Panc1 (cell line): ENCODE measurements at regions not wholly inside any gene's neighbourhood (a gene's known extent, or its start where the extent isn't known, plus 50 kb on each side); places are given as distances from the start of the nearest gene placed in this dataset.

ENCODE experiments used
- CTCF ChIP-seq: fragments of 450-650 bp; IDR thresholded peaks from 2 replicates; pipeline ENCODE4 v1.5.1; 2017; ENCODE audit warnings: mild to moderate bottlenecking
- POLR2AphosphoS5 ChIP-seq: IDR thresholded peaks from 2 replicates; pipeline ENCODE4 v1.6.1; 2012; ENCODE audit warnings: mild to moderate bottlenecking, low read depth, low read length, moderate library complexity
- REST ChIP-seq, 2 experiments: IDR thresholded peaks; 2 replicates each; pipeline ENCODE4 v1.6.1; 2011 to 2012; ENCODE audit warnings: low read depth in 2 of 2, control low read depth in 1 of 2, low read length in 1 of 2, mild to moderate bottlenecking in 1 of 2, moderate library complexity in 1 of 2; ENCODE audit not compliant: insufficient read depth in 1 of 2
- TCF7L2 ChIP-seq: IDR thresholded peaks from 2 replicates; pipeline ENCODE4 v1.6.1; 2011; ENCODE audit warnings: mild to moderate bottlenecking, low read depth, low read length, inconsistent platforms

- TF ChIP-seq POLR2AphosphoS5 (no peak), CTCF (no peak), REST (IDR thresholded peaks at IDR 0.05; ENCODE audit: insufficient read depth in 1 of 2, low read depth in 2 of 2, low read length in 1 of 2) (no peak), TCF7L2 (no peak)
Measured at GRCh38 chr22:27154717-27155116, 497.3 kb downstream of the MIAT start.
